ENCODE measurements at regions not wholly inside any gene's neighbourhood (a gene's known extent, or its start where the extent isn't known, plus 50 kb on each side); places are given as distances from the start of the nearest gene placed in this dataset.

GRCh38 chr12:74896186-74896585 lies 313.5 kb downstream of the KCNC2 start:
- TF ChIP-seq CTCF (conservative IDR thresholded peaks at IDR 0.05 in 1 of 2, IDR thresholded peaks at IDR 0.05 in 1 of 2; ENCODE audit: low read depth in 1 of 2, low read length in 2 of 2) (no peak), EZH2 (IDR thresholded peaks at IDR 0.05; ENCODE audit: low read length, missing control alignments) (no peak)
